GM19238 (cell line): ENCODE measurements at regions not wholly inside any gene's neighbourhood (a gene's known extent, or its start where the extent isn't known, plus 50 kb on each side); places are given as distances from the start of the nearest gene placed in this dataset.

Experiments used
- DNase-seq: peaks from one replicate; pipeline ENCODE4 v3.0.0; 2011; ENCODE audit warnings: low spot score; ENCODE audit not compliant: insufficient read length

- DNase-seq = no peak
Measured at GRCh38 chr11:80553565-80553964, 1112.7 kb upstream of the TENM4 start.

GRCh38 chr11:80542704-80543103, 1101.9 kb upstream of the TENM4 start:
- no peak for DNase-seq

- DNase-seq = no peak
Measured at GRCh38 chr11:80538040-80538439, 1097.2 kb upstream of the TENM4 start.

GRCh38 chr11:80533463-80533862, 1092.6 kb upstream of the TENM4 start:
- DNase-seq = no peak

GRCh38 chr11:80532633-80533232, 1091.9 kb upstream of the TENM4 start:
- no peak for DNase-seq

- no peak for DNase-seq
Measured at GRCh38 chr11:80529726-80530125, 1088.9 kb upstream of the TENM4 start.

GRCh38 chr11:80525663-80526405, 1085.0 kb upstream of the TENM4 start:
- no peak for DNase-seq

- DNase-seq = no peak
Measured at GRCh38 chr11:80524349-80524748, 1083.5 kb upstream of the TENM4 start.

- no peak for DNase-seq
Measured at GRCh38 chr11:80523057-80523456, 1082.2 kb upstream of the TENM4 start.

GRCh38 chr11:80521592-80521991, 1080.8 kb upstream of the TENM4 start:
- DNase-seq = no peak

- no peak for DNase-seq
Measured at GRCh38 chr11:80520507-80520887, 1079.7 kb upstream of the TENM4 start.

- DNase-seq = no peak
Measured at GRCh38 chr11:80519596-80520506, 1079.0 kb upstream of the TENM4 start.

- DNase-seq = no peak
Measured at GRCh38 chr11:80517701-80518100, 1076.9 kb upstream of the TENM4 start.

- DNase-seq = no peak
Measured at GRCh38 chr11:80515097-80515496, 1074.3 kb upstream of the TENM4 start.

- no peak for DNase-seq
Measured at GRCh38 chr11:80512491-80512890, 1071.7 kb upstream of the TENM4 start.

- no peak for DNase-seq
Measured at GRCh38 chr11:80505771-80506170, 1064.9 kb upstream of the TENM4 start.

- DNase-seq = no peak
Measured at GRCh38 chr11:80503990-80504389, 1063.2 kb upstream of the TENM4 start.

GRCh38 chr11:80502511-80502910, 1061.7 kb upstream of the TENM4 start:
- no peak for DNase-seq

GRCh38 chr11:80495116-80495515, 1054.3 kb upstream of the TENM4 start:
- no peak for DNase-seq

GRCh38 chr11:80487952-80488351, 1047.1 kb upstream of the TENM4 start:
- no peak for DNase-seq

- no peak for DNase-seq
Measured at GRCh38 chr11:80486678-80487077, 1045.8 kb upstream of the TENM4 start.

GRCh38 chr11:80477178-80477577, 1036.3 kb upstream of the TENM4 start:
- no peak for DNase-seq
